Spleen (tissue), 11 donors: ENCODE measurements at regions not wholly inside any gene's neighbourhood (a gene's known extent, or its start where the extent isn't known, plus 50 kb on each side); places are given as distances from the start of the nearest gene placed in this dataset.
A peak's percentile ranks its signal among the peaks of the same experiment; 100 is the strongest.

Source experiments
- DNase-seq: peaks from one replicate; pipeline ENCODE4 v3.0.0-alpha.2; 2020
- H3K27ac ChIP-seq, 8 donors: fragments of 200-600 bp; sonication (generic) in 7 of 8; 1 replicate in 4 of 8; 2 replicates in 4 of 8; pipeline versions ENCODE4 v1.5.0 to v1.8.0; 2016 to 2021; ENCODE audit warnings: inconsistent platforms in 4 of 8, mild to moderate bottlenecking in 4 of 8, moderate library complexity in 1 of 8
- H3K27me3 ChIP-seq, 7 donors: fragments of 200-600 bp; sonication (generic) in 6 of 7; replicated peaks in 1 of 7; 1 replicate in 4 of 7; 2 replicates in 3 of 7; pipeline versions ENCODE4 v1.5.0 to v1.8.0; 2016 to 2021; ENCODE audit warnings: inconsistent platforms in 3 of 7, mild to moderate bottlenecking in 1 of 7
- H3K36me3 ChIP-seq, 6 donors: fragments of 200-600 bp; sonication (generic) in 5 of 6; 1 replicate in 4 of 6; 2 replicates in 2 of 6; pipeline versions ENCODE4 v1.5.0 to v1.8.0; 2016 to 2021; ENCODE audit warnings: inconsistent platforms in 2 of 6
- H3K4me1 ChIP-seq, 6 donors: fragments of 200-600 bp; sonication (generic) in 5 of 6; 1 replicate in 3 of 6; 2 replicates in 3 of 6; pipeline versions ENCODE4 v1.5.0 to v1.8.0; 2016 to 2021; ENCODE audit warnings: inconsistent platforms in 3 of 6
- H3K4me3 ChIP-seq, 8 donors: fragments of 200-600 bp; sonication (generic) in 7 of 8; 1 replicate in 4 of 8; 2 replicates in 4 of 8; pipeline versions ENCODE4 v1.5.0 to v1.8.0; 2016 to 2021; ENCODE audit warnings: inconsistent platforms in 4 of 8, mild to moderate bottlenecking in 4 of 8, moderate library complexity in 2 of 8
- H3K9me3 ChIP-seq, 8 donors: fragments of 200-600 bp; sonication (generic) in 7 of 8; 1 replicate in 4 of 8; 2 replicates in 4 of 8; pipeline versions ENCODE4 v1.5.0 to v1.8.0; 2016 to 2021; ENCODE audit warnings: inconsistent platforms in 4 of 8
- POLR2A ChIP-seq, 3 donors: fragments of 450-650 bp; IDR thresholded peaks; one replicate each; pipeline ENCODE4 v1.5.1; 2017; ENCODE audit warnings: antibody characterized with exemption in 3 of 3, mild to moderate bottlenecking in 1 of 3
- POLR2AphosphoS5 ChIP-seq, 3 donors: sonication (generic); formaldehyde crosslinking; IDR thresholded peaks; one replicate each; pipeline ENCODE4 v1.5.1; 2017; ENCODE audit warnings: antibody characterized with exemption in 3 of 3
- WGBS, 5 donors: extraction: QIAGEN DNeasy Blood & Tissue Kit in 3 of 5; methylation state at CpG; one replicate each; pipeline versions ENCODE4 v1.1.5 to v1.1.7; 2013 to 2018; 5-methylcytosine and 5-hydroxymethylcytosine counted together
- intact Hi-C: fragments of 100-400 bp; cut with DNase I; formaldehyde crosslinking; loops from one replicate; pipeline ENCODE4 v1.15.0; 2023; ENCODE audit warnings: low total_unique reads
- TF ChIP-seq, protein P1 (sequence below), 11 experiments: fragments of 200-600 bp in 7 of 11; fragments of 450-650 bp in 4 of 11; sonication (generic) in 4 of 11; IDR thresholded peaks in 8 of 11; conservative IDR thresholded peaks in 3 of 11; 1 replicate in 7 of 11; 2 replicates in 4 of 11; pipeline versions ENCODE4 v1.4.0 to v1.8.0; 2016 to 2021; ENCODE audit warnings: antibody characterized with exemption in 11 of 11, inconsistent platforms in 4 of 11, mild to moderate bottlenecking in 1 of 11
- donor health status: healthy with polysubstance abuse.
- donor health status: DM: no; HTN: no; CAD: no; lungs with moderate emphysema.
- donor health status: DM: no; HTN: no; CAD: no.
- donor health status: Bipolar disorder and iron deficiency.
- donor health status: healthy.
- donor health status: DM: no; HTN: no; CAD: no.
- donor health status: DM: yes; HTN: yes; CAD: no.

DNA sequence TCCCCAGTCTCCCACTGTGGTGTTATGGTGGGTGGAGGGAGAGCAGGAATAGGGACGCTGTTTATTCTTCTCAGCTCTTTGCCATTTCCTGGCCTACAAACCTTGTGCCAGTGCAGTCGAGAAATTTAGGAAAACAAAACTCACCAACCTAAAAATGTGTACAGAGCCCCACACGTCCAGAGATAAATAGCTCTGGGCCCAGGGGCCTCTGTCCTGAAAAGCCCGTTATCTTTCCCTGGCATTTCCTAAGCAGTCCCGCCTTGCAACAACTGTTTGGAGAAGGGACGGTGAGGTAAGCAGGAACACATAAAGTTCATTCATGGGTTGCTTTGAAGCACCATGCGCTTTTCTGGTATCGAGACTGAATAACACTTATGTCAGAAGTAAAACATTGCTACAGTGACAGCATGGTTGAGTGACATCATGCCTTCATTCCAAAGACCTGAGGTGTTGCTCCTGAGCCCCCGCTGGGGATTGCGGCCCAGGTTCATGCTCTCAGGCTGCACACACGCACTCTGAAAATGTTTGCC lies 80.1 kb upstream of the NXT1 start:
- Histone ChIP-seq H3K27ac (no peak overlapping the region), H3K4me1 (no peaks in the 10 kb centered on the region), H3K27me3 (no peaks in the 10 kb centered on the region), H3K36me3 (no peaks in the 10 kb centered on the region), H3K9me3 (peaks cover 0 to 19% (median 10%) of the 10 kb centered on the region in 8 donors), H3K4me3 (no peak overlapping the region)
- 80 to 83% (median 81%) methylated on average over 11 of the region's 11 CpGs for WGBS, 5 donors
- intact Hi-C loops: no loop called here
- TF ChIP-seq POLR2A (IDR thresholded peaks at IDR 0.05) (no peak), POLR2AphosphoS5 (IDR thresholded peaks at IDR 0.05) (no peak)
- peak; percentile 31 for DNase-seq

DNA sequence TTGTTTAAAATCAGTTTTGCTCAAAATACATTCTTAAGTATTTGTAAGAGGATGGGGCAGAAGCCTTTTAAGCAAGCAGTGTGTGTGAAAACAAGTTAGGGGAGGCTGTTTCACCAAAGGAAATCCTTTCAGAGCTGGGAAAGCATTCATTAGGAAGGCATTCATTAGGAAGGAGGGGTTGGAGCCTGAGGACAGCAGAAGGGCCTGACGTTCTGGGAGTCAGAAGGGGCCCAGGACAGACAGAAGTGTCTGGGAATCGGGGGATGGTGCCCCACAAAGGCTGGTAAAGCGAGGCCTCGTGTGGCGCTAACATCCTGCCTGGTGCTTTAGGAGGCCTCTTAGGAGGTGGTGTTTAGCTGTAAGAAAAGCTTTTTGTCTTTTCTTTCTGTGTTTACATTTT lies 80.6 kb upstream of the NXT1 start:
- no peak for TF ChIP-seq POLR2AphosphoS5 (IDR thresholded peaks at IDR 0.05)
- no peak for TF ChIP-seq POLR2A (IDR thresholded peaks at IDR 0.05)
- TF ChIP-seq, protein P1, sequence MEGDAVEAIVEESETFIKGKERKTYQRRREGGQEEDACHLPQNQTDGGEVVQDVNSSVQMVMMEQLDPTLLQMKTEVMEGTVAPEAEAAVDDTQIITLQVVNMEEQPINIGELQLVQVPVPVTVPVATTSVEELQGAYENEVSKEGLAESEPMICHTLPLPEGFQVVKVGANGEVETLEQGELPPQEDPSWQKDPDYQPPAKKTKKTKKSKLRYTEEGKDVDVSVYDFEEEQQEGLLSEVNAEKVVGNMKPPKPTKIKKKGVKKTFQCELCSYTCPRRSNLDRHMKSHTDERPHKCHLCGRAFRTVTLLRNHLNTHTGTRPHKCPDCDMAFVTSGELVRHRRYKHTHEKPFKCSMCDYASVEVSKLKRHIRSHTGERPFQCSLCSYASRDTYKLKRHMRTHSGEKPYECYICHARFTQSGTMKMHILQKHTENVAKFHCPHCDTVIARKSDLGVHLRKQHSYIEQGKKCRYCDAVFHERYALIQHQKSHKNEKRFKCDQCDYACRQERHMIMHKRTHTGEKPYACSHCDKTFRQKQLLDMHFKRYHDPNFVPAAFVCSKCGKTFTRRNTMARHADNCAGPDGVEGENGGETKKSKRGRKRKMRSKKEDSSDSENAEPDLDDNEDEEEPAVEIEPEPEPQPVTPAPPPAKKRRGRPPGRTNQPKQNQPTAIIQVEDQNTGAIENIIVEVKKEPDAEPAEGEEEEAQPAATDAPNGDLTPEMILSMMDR (IDR thresholded peaks at IDR 0.05 in 8 of 11, conservative IDR thresholded peaks at IDR 0.05 in 3 of 11): no peak
- H3K4me3 ChIP-seq: no peak overlapping the region
- no peak overlapping the region for H3K27ac ChIP-seq
- H3K4me1 ChIP-seq: no peaks in the 10 kb centered on the region
- peak; percentile 35 for DNase-seq
- H3K36me3 ChIP-seq: no peaks in the 10 kb centered on the region
- no peaks in the 10 kb centered on the region for H3K27me3 ChIP-seq
- intact Hi-C loops: no loop called here
- peaks cover 0 to 19% (median 10%) of the 10 kb centered on the region in 8 donors for H3K9me3 ChIP-seq
- WGBS, 5 donors: 79 to 87% (median 83%) methylated on average over 5 of the region's 5 CpGs

DNA sequence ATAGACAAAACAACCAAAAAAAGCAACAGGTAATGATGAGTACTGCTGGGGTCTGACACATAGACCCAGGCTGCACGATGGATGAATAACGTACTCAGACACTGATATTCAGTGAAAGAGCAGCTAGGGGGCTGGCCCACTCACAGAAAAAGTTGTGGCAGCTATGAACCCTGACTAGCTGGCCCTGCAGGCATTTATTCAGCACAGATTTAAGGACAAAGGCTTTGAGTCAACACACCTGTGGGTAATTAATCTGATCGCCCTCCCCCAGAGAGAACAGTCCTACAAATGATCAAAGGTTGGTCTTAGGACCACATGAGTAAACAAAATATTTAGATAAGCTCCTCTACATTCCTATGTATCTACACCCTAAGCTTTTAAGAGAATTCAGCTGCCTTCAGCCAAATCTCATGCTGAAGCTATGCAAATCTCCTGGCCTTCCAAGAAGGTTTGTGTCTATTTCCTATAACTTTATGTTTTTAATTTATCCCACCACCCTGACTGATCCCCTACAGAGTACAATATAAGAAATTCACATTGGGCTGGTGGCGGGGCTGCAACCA lies 81.7 kb upstream of the NXT1 start:
- Histone ChIP-seq H3K9me3 (peaks cover 0 to 20% (median 10%) of the 10 kb centered on the region in 8 donors), H3K27ac (no peak overlapping the region), H3K36me3 (no peaks in the 10 kb centered on the region), H3K27me3 (no peaks in the 10 kb centered on the region), H3K4me3 (no peak overlapping the region), H3K4me1 (no peaks in the 10 kb centered on the region)
- DNase-seq: peak; percentile 14
- intact Hi-C loops: no loop called here
- 88 to 93% (median 92%) methylated on average over 4 of the region's 4 CpGs for WGBS, 5 donors
- TF ChIP-seq, protein P1 (IDR thresholded peaks at IDR 0.05 in 8 of 11, conservative IDR thresholded peaks at IDR 0.05 in 3 of 11): no peak

DNA sequence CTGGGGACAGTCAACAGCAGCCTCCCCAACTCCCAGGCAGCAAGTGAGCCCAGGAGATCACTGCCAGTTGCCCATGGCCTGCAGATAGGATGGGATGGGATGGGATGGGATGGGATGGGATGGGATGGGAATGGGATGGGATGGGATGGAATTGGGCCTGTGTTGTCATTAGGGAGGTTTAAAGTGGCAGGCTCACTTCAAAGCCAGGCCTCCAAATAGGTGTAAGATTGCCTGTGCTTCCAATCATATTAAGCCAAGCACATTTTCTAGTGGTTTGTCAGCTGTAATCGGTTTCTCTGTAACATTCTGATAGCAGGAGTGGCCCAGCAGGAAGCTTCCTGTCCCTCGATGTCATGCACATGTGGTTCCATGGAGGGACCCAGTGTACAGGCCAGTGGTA lies 82.7 kb upstream of the NXT1 start:
- Histone ChIP-seq H3K27me3 (no peaks in the 10 kb centered on the region), H3K36me3 (no peaks in the 10 kb centered on the region), H3K4me1 (no peaks in the 10 kb centered on the region), H3K4me3 (no peak overlapping the region), H3K27ac (no peak overlapping the region), H3K9me3 (peaks cover 0 to 26% (median 15%) of the 10 kb centered on the region in 8 donors)
- peak; percentile 40 for DNase-seq
- intact Hi-C loops: no loop called here
- 74 to 87% (median 80%) methylated on average over 2 of the region's 2 CpGs for WGBS, 5 donors
- TF ChIP-seq POLR2AphosphoS5 (IDR thresholded peaks at IDR 0.05) (no peak), POLR2A (IDR thresholded peaks at IDR 0.05) (no peak)
- TF ChIP-seq, protein P1 (IDR thresholded peaks at IDR 0.05 in 8 of 11, conservative IDR thresholded peaks at IDR 0.05 in 3 of 11): no peak
